Keratinocyte (primary cell): ENCODE measurements at regions not wholly inside any gene's neighbourhood (a gene's known extent, or its start where the extent isn't known, plus 50 kb on each side); places are given as distances from the start of the nearest gene placed in this dataset.

Source experiments
- EZH2 ChIP-seq: IDR thresholded peaks from one replicate; pipeline ENCODE4 v1.6.1; 2012; ENCODE audit warnings: inconsistent platforms, mild to moderate bottlenecking, low read length, moderate library complexity
- TF ChIP-seq, protein P1 (sequence below), 3 experiments: IDR thresholded peaks in 1 of 3; conservative IDR thresholded peaks in 1 of 3; optimal IDR thresholded peaks in 1 of 3; 2 replicates in 2 of 3; 3 replicates in 1 of 3; pipeline versions ENCODE3 to v1.5.1; 2011; ENCODE audit warnings: low read length in 3 of 3, mild to moderate bottlenecking in 3 of 3, moderate library complexity in 2 of 3, control low read depth in 1 of 3, inconsistent platforms in 1 of 3; ENCODE audit not compliant: insufficient read depth in 2 of 3; ENCODE audit errors: extremely low read depth in 1 of 3

DNA sequence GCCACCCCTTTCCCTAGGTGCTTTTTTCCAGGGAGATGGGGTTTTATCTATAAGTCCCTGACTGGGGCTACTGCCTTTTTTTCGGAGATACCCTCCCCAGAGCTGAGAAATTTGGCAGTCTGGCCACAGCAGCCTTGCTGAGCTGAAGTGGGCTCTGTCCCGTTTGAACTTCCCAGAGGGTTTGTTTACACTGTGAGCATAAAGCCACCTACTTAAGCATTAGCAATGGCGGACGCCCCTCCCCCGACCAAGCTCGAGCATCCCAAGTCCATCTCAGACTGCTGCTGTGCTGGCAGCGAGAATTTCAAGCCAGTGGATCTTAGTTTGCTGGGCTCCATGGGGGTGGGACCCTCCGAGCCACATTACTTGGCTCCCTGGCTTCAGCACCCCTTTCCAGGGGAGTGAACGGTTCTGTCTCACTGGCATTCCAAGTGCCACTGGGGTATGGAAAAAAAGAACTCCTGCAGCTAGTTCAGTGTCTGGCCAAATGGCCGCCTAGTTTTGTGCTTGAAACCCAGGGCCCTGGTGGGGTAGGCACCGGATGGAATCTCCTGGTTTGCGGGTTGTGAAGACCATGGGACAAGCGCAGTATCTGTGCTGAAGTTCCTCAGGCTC lies 456.4 kb upstream of the HTR2C start:
- TF ChIP-seq, protein P1, sequence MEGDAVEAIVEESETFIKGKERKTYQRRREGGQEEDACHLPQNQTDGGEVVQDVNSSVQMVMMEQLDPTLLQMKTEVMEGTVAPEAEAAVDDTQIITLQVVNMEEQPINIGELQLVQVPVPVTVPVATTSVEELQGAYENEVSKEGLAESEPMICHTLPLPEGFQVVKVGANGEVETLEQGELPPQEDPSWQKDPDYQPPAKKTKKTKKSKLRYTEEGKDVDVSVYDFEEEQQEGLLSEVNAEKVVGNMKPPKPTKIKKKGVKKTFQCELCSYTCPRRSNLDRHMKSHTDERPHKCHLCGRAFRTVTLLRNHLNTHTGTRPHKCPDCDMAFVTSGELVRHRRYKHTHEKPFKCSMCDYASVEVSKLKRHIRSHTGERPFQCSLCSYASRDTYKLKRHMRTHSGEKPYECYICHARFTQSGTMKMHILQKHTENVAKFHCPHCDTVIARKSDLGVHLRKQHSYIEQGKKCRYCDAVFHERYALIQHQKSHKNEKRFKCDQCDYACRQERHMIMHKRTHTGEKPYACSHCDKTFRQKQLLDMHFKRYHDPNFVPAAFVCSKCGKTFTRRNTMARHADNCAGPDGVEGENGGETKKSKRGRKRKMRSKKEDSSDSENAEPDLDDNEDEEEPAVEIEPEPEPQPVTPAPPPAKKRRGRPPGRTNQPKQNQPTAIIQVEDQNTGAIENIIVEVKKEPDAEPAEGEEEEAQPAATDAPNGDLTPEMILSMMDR (optimal IDR thresholded peaks at IDR 0.05 in 1 of 3, IDR thresholded peaks at IDR 0.05 in 1 of 3, conservative IDR thresholded peaks at IDR 0.05 in 1 of 3; ENCODE audit: extremely low read depth in 1 of 3, insufficient read depth in 2 of 3, low read length in 3 of 3) = no peak
- no peak for TF ChIP-seq EZH2
